Astrocyte (in vitro differentiated cells and primary cell): ENCODE measurements at regions not wholly inside any gene's neighbourhood (a gene's known extent, or its start where the extent isn't known, plus 50 kb on each side); places are given as distances from the start of the nearest gene placed in this dataset.

Experiments used
- DNase-seq: peaks from one replicate; pipeline ENCODE4 v3.0.0-alpha.2; 2010; ENCODE audit warnings: low read depth
- FAIRE-seq: peaks from 2 replicates; lab custom pipeline; 2011; peaks lifted over from hg19 to GRCh38; lab: Jason Lieb, UNC
- H2AFZ ChIP-seq: 2 replicates; pipeline ENCODE4 v1.6.0; 2012; ENCODE audit warnings: low read depth, low read length, inconsistent platforms
- H3K27ac ChIP-seq: 2 replicates; pipeline ENCODE4 v1.5.1; 2011; ENCODE audit warnings: low read depth, low read length, inconsistent platforms
- H3K27me3 ChIP-seq: 2 replicates; pipeline ENCODE4 v1.6.0; 2011; ENCODE audit warnings: low read length, inconsistent platforms; ENCODE audit not compliant: insufficient read depth
- H3K36me3 ChIP-seq: 2 replicates; pipeline ENCODE4 v1.5.1; 2011; ENCODE audit warnings: low read length, inconsistent platforms; ENCODE audit not compliant: insufficient read depth
- H3K4me1 ChIP-seq: 2 replicates; pipeline ENCODE4 v1.5.1; 2011; ENCODE audit warnings: low read length, inconsistent platforms; ENCODE audit not compliant: insufficient read depth
- H3K4me2 ChIP-seq: 2 replicates; pipeline ENCODE4 v1.6.0; 2012; ENCODE audit warnings: low read length, inconsistent platforms
- H3K4me3 ChIP-seq: 2 replicates; pipeline ENCODE4 v1.5.1; 2011; ENCODE audit warnings: low read depth, mild to moderate bottlenecking, low read length, inconsistent platforms; ENCODE audit not compliant: insufficient read depth
- H3K79me2 ChIP-seq: 2 replicates; pipeline ENCODE4 v1.6.0; 2012; ENCODE audit warnings: mild to moderate bottlenecking, low read length, inconsistent platforms; ENCODE audit not compliant: insufficient read depth
- H3K9ac ChIP-seq: 2 replicates; pipeline ENCODE4 v1.6.0; 2012; ENCODE audit warnings: mild to moderate bottlenecking, low read length, inconsistent platforms
- H3K9me3 ChIP-seq: 2 replicates; pipeline ENCODE4 v1.5.1; 2012; ENCODE audit warnings: low read depth, mild to moderate bottlenecking, low read length, inconsistent platforms; ENCODE audit not compliant: insufficient read depth
- H4K20me1 ChIP-seq: 2 replicates; pipeline ENCODE4 v1.6.0; 2012; ENCODE audit warnings: low read length, inconsistent platforms; ENCODE audit not compliant: insufficient read depth
- H3K27ac Mint-ChIP-seq: one replicate; pipeline ENCODE4 v1.8.0; 2021; ENCODE audit warnings: mild to moderate bottlenecking, mixed read lengths; ENCODE audit not compliant: unreplicated experiment
- H3K27me3 Mint-ChIP-seq: one replicate; pipeline ENCODE4 v1.8.0; 2021; ENCODE audit warnings: low read depth, mixed read lengths; ENCODE audit not compliant: unreplicated experiment
- H3K36me3 Mint-ChIP-seq: one replicate; pipeline ENCODE4 v1.8.0; 2021; ENCODE audit warnings: low read depth, mixed read lengths; ENCODE audit not compliant: unreplicated experiment
- H3K4me1 Mint-ChIP-seq: one replicate; pipeline ENCODE4 v1.8.0; 2021; ENCODE audit warnings: low read depth, mixed read lengths; ENCODE audit not compliant: unreplicated experiment
- H3K4me3 Mint-ChIP-seq: one replicate; pipeline ENCODE4 v1.8.0; 2021; ENCODE audit warnings: mild to moderate bottlenecking, moderate library complexity, mixed read lengths; ENCODE audit not compliant: unreplicated experiment
- H3K9me3 Mint-ChIP-seq: one replicate; pipeline ENCODE4 v1.8.0; 2021; ENCODE audit warnings: mild to moderate bottlenecking, mixed read lengths; ENCODE audit not compliant: unreplicated experiment
- CTCF ChIP-seq: IDR thresholded peaks from 2 replicates; pipeline ENCODE4 v1.5.1; 2011; ENCODE audit warnings: low read depth, mild to moderate bottlenecking, inconsistent platforms, low read length, moderate library complexity; ENCODE audit not compliant: insufficient read depth
- EZH2 ChIP-seq: IDR thresholded peaks from 2 replicates; pipeline ENCODE4 v1.6.1; 2012; ENCODE audit warnings: mild to moderate bottlenecking, low read length, inconsistent platforms; ENCODE audit not compliant: insufficient read depth

- Histone ChIP-seq H3K9ac (no peak overlapping the region), H3K79me2 (no peaks in the 10 kb centered on the region), H4K20me1 (no peaks in the 10 kb centered on the region), H3K9me3 (peaks cover 4% of the 10 kb centered on the region), H3K27me3 (no peaks in the 10 kb centered on the region), H3K36me3 (no peaks in the 10 kb centered on the region), H2AFZ (no peak overlapping the region), H3K4me2 (no peak overlapping the region), H3K27ac (no peak overlapping the region), H3K4me1 (no peaks in the 10 kb centered on the region), H3K4me3 (no peak overlapping the region)
- H3K27me3 Mint-ChIP-seq = no peaks in the 10 kb centered on the region
- H3K4me1 Mint-ChIP-seq = peaks cover 2% of the 10 kb centered on the region
- peaks cover 11% of the 10 kb centered on the region for H3K9me3 Mint-ChIP-seq
- H3K4me3 Mint-ChIP-seq = no peak overlapping the region
- H3K27ac Mint-ChIP-seq = no peak overlapping the region
- peaks cover 2% of the 10 kb centered on the region for H3K36me3 Mint-ChIP-seq
- FAIRE-seq (no peak), DNase-seq (no peak)
- TF ChIP-seq EZH2 = no peak
- no peak for TF ChIP-seq CTCF
Measured at GRCh38 chr2:2940702-2941101, 436.9 kb downstream of the EIPR1 start.

- H3K79me2 ChIP-seq = no peaks in the 10 kb centered on the region
- no peak overlapping the region for H2AFZ ChIP-seq
- no peaks in the 10 kb centered on the region for H3K27me3 ChIP-seq
- H3K27me3 Mint-ChIP-seq = no peaks in the 10 kb centered on the region
- H4K20me1 ChIP-seq = no peaks in the 10 kb centered on the region
- DNase-seq (no peak), FAIRE-seq (no peak)
- H3K4me2 ChIP-seq = no peak overlapping the region
- no peak overlapping the region for H3K27ac ChIP-seq
- peaks cover 9% of the 10 kb centered on the region for H3K9me3 Mint-ChIP-seq
- no peak overlapping the region for H3K27ac Mint-ChIP-seq
- H3K4me3 Mint-ChIP-seq = no peak overlapping the region
- H3K9ac ChIP-seq = no peak overlapping the region
- peaks cover 2% of the 10 kb centered on the region for H3K4me1 Mint-ChIP-seq
- H3K9me3 ChIP-seq = peaks cover 4% of the 10 kb centered on the region
- no peaks in the 10 kb centered on the region for H3K36me3 ChIP-seq
- peaks cover 2% of the 10 kb centered on the region for H3K36me3 Mint-ChIP-seq
- TF ChIP-seq EZH2 (no peak), CTCF (no peak)
- no peaks in the 10 kb centered on the region for H3K4me1 ChIP-seq
- H3K4me3 ChIP-seq = no peak overlapping the region
Measured at GRCh38 chr2:2940061-2940460, 437.6 kb downstream of the EIPR1 start.

DNA sequence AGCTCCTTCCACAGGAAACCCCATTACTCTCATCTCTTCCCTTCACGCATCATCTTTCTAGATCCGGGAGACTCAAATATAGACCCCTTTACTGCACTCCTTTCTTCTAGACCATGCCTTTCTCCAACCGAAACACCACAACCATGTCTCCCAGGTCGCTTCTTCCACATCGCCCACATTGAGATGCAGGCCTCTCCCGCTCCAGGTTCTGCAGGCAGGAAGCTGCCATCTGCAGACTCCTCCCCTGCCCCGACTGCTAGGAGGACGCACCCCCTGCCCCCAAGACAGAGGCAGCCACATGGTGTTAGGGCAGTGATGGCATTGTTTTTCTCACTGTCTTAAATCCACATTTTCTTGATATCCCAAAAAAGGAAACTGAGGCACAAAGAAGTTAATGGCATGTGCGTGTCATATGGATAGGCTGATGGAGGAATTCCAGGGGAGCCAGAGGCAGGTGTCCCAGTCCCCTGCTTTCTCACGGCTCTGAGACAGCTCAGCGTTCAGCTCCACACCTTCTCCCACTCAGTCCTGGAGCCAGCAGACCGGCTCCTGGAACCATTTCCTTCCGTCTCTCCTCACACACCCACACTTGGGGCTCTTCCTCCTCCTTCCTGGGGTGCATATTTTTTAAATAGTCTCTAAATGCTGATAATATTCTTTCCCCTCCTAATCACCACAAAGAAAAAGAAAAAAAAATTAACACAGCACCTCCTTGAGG, 438.4 kb downstream of the EIPR1 start:
- H3K9ac ChIP-seq = no peak overlapping the region
- H3K27me3 ChIP-seq = no peaks in the 10 kb centered on the region
- no peak overlapping the region for H3K27ac Mint-ChIP-seq
- peaks cover 5% of the 10 kb centered on the region for H3K9me3 Mint-ChIP-seq
- peaks cover 2% of the 10 kb centered on the region for H3K36me3 Mint-ChIP-seq
- H2AFZ ChIP-seq = no peak overlapping the region
- no peak overlapping the region for H3K4me3 ChIP-seq
- H3K4me2 ChIP-seq = no peak overlapping the region
- FAIRE-seq (no peak), DNase-seq (no peak)
- H3K4me1 ChIP-seq = no peaks in the 10 kb centered on the region
- H3K27me3 Mint-ChIP-seq = no peaks in the 10 kb centered on the region
- H3K4me1 Mint-ChIP-seq = peaks cover 2% of the 10 kb centered on the region
- TF ChIP-seq EZH2 (no peak), CTCF (no peak)
- H3K27ac ChIP-seq = no peak overlapping the region
- H3K36me3 ChIP-seq = no peaks in the 10 kb centered on the region
- H3K9me3 ChIP-seq = peaks cover 2% of the 10 kb centered on the region
- H3K79me2 ChIP-seq = no peaks in the 10 kb centered on the region
- H3K4me3 Mint-ChIP-seq = no peak overlapping the region
- H4K20me1 ChIP-seq = no peaks in the 10 kb centered on the region
